ENCODE measurements at regions not wholly inside any gene's neighbourhood (a gene's known extent, or its start where the extent isn't known, plus 50 kb on each side); places are given as distances from the start of the nearest gene placed in this dataset.

GRCh38 chr12:124487834-124488165, 79.6 kb downstream of the NCOR2 start:
- no peak for DNase-seq

- no peak for DNase-seq
These were observed 80.2 kb downstream of the NCOR2 start for GRCh38 chr12:124487066-124487833.

GRCh38 chr12:124486346-124486963, 81.0 kb downstream of the NCOR2 start:
- DNase-seq: no peak

GRCh38 chr12:124485371-124485770, 82.0 kb downstream of the NCOR2 start:
- no peak for DNase-seq

GRCh38 chr12:124484526-124484953, 82.9 kb downstream of the NCOR2 start:
- no peak for DNase-seq

GRCh38 chr12:124484067-124484466, 83.3 kb downstream of the NCOR2 start:
- DNase-seq: no peak

- no peak for DNase-seq
These were observed 84.3 kb downstream of the NCOR2 start for GRCh38 chr12:124482901-124483799.

- DNase-seq: no peak
These were observed 84.9 kb downstream of the NCOR2 start for GRCh38 chr12:124482567-124482893.

- DNase-seq: no peak
These were observed 85.4 kb downstream of the NCOR2 start for GRCh38 chr12:124481772-124482566.

GRCh38 chr12:124481257-124481750, 86.1 kb downstream of the NCOR2 start:
- no peak for DNase-seq

- DNase-seq: no peak
These were observed 86.7 kb downstream of the NCOR2 start for GRCh38 chr12:124480469-124481256.

GRCh38 chr12:124479680-124480468, 87.5 kb downstream of the NCOR2 start:
- DNase-seq: no peak

- no peak for DNase-seq
These were observed 88.3 kb downstream of the NCOR2 start for GRCh38 chr12:124478985-124479645.

GRCh38 chr12:124478416-124478815, 89.0 kb downstream of the NCOR2 start:
- DNase-seq: no peak

GRCh38 chr12:124477107-124477915, 90.1 kb downstream of the NCOR2 start:
- DNase-seq: no peak

GRCh38 chr12:124476011-124476400, 91.4 kb downstream of the NCOR2 start:
- DNase-seq: no peak

GRCh38 chr12:124475295-124476010, 92.0 kb downstream of the NCOR2 start:
- no peak for DNase-seq

GRCh38 chr12:124474709-124475108, 92.7 kb downstream of the NCOR2 start:
- DNase-seq: no peak
